Kidney capillary endothelial cell (primary cell): ENCODE measurements at regions not wholly inside any gene's neighbourhood (a gene's known extent, or its start where the extent isn't known, plus 50 kb on each side); places are given as distances from the start of the nearest gene placed in this dataset.
"Not testable (repeated sequence)": the region's sequence is repeated elsewhere in the genome, so short reads cannot be mapped to it uniquely, and the experiment has no call there.

Experiments used
- DNase-seq: peaks from one replicate; pipeline ENCODE4 v3.0.0-alpha.2; 2018; ENCODE audit warnings: low spot score

GRCh38 chr13:60689076-60689475 is 292.1 kb downstream of the TDRD3 start:
- no peak for DNase-seq

- no peak for DNase-seq
These were observed 283.1 kb downstream of the TDRD3 start for GRCh38 chr13:60679928-60680694.

GRCh38 chr13:60679131-60679530 is 282.1 kb downstream of the TDRD3 start:
- no peak for DNase-seq

GRCh38 chr13:60671386-60671785 is 274.4 kb downstream of the TDRD3 start:
- no peak for DNase-seq

GRCh38 chr13:60663788-60664187 is 266.8 kb downstream of the TDRD3 start:
- DNase-seq: no peak

- no peak for DNase-seq
These were observed 265.6 kb downstream of the TDRD3 start for GRCh38 chr13:60662595-60662994.

- no peak for DNase-seq
These were observed 264.5 kb downstream of the TDRD3 start for GRCh38 chr13:60661521-60661920.

GRCh38 chr13:60657586-60657985 is 260.6 kb downstream of the TDRD3 start:
- DNase-seq: not testable (repeated sequence)

- no peak for DNase-seq
These were observed 258.2 kb downstream of the TDRD3 start for GRCh38 chr13:60655256-60655655.

GRCh38 chr13:60654415-60654814 is 257.4 kb downstream of the TDRD3 start:
- no peak for DNase-seq

GRCh38 chr13:60647547-60647946 is 250.5 kb downstream of the TDRD3 start:
- no peak for DNase-seq

GRCh38 chr13:60646620-60647019 is 249.6 kb downstream of the TDRD3 start:
- DNase-seq: no peak

GRCh38 chr13:60645676-60646075 is 248.7 kb downstream of the TDRD3 start:
- no peak for DNase-seq

GRCh38 chr13:60642552-60642951 is 245.5 kb downstream of the TDRD3 start:
- DNase-seq: no peak

GRCh38 chr13:60629158-60629557 is 232.1 kb downstream of the TDRD3 start:
- no peak for DNase-seq

GRCh38 chr13:60627071-60627686 is 230.2 kb downstream of the TDRD3 start:
- DNase-seq: peak; percentile 10
